ENCODE measurements at regions not wholly inside any gene's neighbourhood (a gene's known extent, or its start where the extent isn't known, plus 50 kb on each side); places are given as distances from the start of the nearest gene placed in this dataset.

DNA sequence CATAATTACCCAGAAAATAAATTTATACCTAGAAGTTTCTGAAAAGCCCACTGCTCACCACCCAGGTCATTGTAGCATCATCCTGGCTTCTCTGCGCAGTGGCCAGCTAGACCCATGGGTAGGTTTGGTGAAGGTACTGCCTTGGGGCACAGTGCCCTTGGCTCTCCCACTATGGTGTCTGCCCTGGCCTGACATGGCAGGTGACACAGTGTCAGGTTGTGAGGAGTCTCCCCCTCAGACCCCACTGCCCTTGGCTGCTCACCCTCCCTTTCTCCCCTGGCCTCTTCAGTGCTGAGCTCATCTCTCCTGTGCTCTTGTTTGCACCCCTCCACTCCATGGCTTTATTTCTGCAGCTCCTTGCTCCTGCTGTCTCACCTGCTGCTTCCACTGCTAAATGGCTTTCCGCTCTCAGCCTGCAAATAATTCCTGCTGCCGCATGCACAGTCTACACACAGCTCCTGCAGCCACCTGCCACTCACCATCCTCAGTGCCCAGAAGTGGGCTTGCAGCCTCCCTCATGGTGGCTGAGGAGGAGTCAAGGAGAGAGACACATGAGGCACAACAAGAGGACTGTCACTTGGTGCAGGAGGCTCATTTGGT is 313.4 kb upstream of the MOCS1 start:
- TF ChIP-seq ELF1 (IDR thresholded peaks at IDR 0.05) = no peak
- TF ChIP-seq RAD21 (IDR thresholded peaks at IDR 0.05; ENCODE audit: low read length) = no peak
- TF ChIP-seq, protein P1, sequence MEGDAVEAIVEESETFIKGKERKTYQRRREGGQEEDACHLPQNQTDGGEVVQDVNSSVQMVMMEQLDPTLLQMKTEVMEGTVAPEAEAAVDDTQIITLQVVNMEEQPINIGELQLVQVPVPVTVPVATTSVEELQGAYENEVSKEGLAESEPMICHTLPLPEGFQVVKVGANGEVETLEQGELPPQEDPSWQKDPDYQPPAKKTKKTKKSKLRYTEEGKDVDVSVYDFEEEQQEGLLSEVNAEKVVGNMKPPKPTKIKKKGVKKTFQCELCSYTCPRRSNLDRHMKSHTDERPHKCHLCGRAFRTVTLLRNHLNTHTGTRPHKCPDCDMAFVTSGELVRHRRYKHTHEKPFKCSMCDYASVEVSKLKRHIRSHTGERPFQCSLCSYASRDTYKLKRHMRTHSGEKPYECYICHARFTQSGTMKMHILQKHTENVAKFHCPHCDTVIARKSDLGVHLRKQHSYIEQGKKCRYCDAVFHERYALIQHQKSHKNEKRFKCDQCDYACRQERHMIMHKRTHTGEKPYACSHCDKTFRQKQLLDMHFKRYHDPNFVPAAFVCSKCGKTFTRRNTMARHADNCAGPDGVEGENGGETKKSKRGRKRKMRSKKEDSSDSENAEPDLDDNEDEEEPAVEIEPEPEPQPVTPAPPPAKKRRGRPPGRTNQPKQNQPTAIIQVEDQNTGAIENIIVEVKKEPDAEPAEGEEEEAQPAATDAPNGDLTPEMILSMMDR (IDR thresholded peaks at IDR 0.05) = no peak
- no peak for TF ChIP-seq POLR2AphosphoS5 (IDR thresholded peaks at IDR 0.05; ENCODE audit: low read depth, low read length)
- no peak for TF ChIP-seq TAF1 (IDR thresholded peaks at IDR 0.05; ENCODE audit: borderline replicate concordance, low read depth, low read length)
- TF ChIP-seq EZH2phosphoT487 (IDR thresholded peaks at IDR 0.05; ENCODE audit: borderline replicate concordance, low read depth) = no peak
- no peak for TF ChIP-seq TEAD4 (IDR thresholded peaks at IDR 0.05; ENCODE audit: borderline replicate concordance, insufficient read depth)
- TF ChIP-seq, protein P2, sequence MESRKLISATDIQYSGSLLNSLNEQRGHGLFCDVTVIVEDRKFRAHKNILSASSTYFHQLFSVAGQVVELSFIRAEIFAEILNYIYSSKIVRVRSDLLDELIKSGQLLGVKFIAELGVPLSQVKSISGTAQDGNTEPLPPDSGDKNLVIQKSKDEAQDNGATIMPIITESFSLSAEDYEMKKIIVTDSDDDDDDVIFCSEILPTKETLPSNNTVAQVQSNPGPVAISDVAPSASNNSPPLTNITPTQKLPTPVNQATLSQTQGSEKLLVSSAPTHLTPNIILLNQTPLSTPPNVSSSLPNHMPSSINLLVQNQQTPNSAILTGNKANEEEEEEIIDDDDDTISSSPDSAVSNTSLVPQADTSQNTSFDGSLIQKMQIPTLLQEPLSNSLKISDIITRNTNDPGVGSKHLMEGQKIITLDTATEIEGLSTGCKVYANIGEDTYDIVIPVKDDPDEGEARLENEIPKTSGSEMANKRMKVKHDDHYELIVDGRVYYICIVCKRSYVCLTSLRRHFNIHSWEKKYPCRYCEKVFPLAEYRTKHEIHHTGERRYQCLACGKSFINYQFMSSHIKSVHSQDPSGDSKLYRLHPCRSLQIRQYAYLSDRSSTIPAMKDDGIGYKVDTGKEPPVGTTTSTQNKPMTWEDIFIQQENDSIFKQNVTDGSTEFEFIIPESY (IDR thresholded peaks at IDR 0.05; ENCODE audit: borderline replicate concordance, low read depth) = no peak
- TF ChIP-seq CHD2 (IDR thresholded peaks at IDR 0.05; ENCODE audit: low read length, partially characterized antibody) = no peak
